ENCODE measurements at regions not wholly inside any gene's neighbourhood (a gene's known extent, or its start where the extent isn't known, plus 50 kb on each side); places are given as distances from the start of the nearest gene placed in this dataset.

DNA sequence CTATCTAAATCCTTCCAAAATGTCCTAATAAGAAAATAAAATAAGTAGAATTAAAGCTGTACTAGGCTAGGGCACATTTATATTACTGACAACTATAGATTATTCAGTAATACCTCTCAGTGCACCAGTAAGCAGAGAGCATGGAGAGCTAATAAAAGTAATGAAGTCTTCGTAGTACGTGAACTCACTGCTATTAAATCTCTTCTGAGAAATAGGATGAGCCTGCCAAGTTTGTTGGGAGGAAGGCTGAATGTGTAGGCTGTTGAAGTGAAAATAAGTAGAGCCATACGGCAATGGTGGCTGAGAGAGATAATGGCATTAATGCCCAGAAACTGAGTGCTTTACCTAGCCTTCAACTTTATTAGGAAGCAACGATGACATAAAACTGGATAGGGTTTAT lies 73.9 kb upstream of the NR5A2 start:
- Histone ChIP-seq H3K9me3 (ENCODE audit: control insufficient read depth, insufficient read depth, low read depth, low read length) (no peaks in the 10 kb centered on the region), H3K27me3 (ENCODE audit: control insufficient read depth, insufficient read depth, low read length) (no peaks in the 10 kb centered on the region), H3K4me3 (ENCODE audit: low read depth in 2 of 2, low read length in 2 of 2) (no peak overlapping the region), H3K36me3 (ENCODE audit: control insufficient read depth, insufficient read depth, low read length) (no peaks in the 10 kb centered on the region), H3K27ac (ENCODE audit: low read length) (no peak overlapping the region), H3K4me1 (ENCODE audit: control insufficient read depth, insufficient read depth, low read length) (no peaks in the 10 kb centered on the region)
- DNase-seq (ENCODE audit: low read depth, low spot score), result no peak
- no TSS peak for BruUV-seq (replicated peaks)
- ChIA-PET CTCF (interaction anchor here (0.7 kb wide), 1 partner anchor 271 kb away, joined by 3 read pairs; no protein-coding TSS in a partner anchor), POLR2A (interaction anchor here (0.6 kb wide), 1 partner anchor 114 kb away, joined by 10 read pairs; no protein-coding TSS in a partner anchor)
- intact Hi-C loops (cut with micrococcal nuclease; ENCODE audit: unreplicated experiment), result no loop called here
- TF ChIP-seq, protein P1, sequence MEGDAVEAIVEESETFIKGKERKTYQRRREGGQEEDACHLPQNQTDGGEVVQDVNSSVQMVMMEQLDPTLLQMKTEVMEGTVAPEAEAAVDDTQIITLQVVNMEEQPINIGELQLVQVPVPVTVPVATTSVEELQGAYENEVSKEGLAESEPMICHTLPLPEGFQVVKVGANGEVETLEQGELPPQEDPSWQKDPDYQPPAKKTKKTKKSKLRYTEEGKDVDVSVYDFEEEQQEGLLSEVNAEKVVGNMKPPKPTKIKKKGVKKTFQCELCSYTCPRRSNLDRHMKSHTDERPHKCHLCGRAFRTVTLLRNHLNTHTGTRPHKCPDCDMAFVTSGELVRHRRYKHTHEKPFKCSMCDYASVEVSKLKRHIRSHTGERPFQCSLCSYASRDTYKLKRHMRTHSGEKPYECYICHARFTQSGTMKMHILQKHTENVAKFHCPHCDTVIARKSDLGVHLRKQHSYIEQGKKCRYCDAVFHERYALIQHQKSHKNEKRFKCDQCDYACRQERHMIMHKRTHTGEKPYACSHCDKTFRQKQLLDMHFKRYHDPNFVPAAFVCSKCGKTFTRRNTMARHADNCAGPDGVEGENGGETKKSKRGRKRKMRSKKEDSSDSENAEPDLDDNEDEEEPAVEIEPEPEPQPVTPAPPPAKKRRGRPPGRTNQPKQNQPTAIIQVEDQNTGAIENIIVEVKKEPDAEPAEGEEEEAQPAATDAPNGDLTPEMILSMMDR (IDR thresholded peaks at IDR 0.05), result no peak
- no peak for TF ChIP-seq SIN3A (IDR thresholded peaks at IDR 0.05; ENCODE audit: borderline replicate concordance, insufficient read depth, low read depth, low read length)
- no peak for TF ChIP-seq POLR2AphosphoS5 (IDR thresholded peaks at IDR 0.05; ENCODE audit: low read depth, low read length)
- TF ChIP-seq TCF7L2 (IDR thresholded peaks at IDR 0.05; ENCODE audit: low read depth, low read length), result no peak
- TF ChIP-seq, protein P2, sequence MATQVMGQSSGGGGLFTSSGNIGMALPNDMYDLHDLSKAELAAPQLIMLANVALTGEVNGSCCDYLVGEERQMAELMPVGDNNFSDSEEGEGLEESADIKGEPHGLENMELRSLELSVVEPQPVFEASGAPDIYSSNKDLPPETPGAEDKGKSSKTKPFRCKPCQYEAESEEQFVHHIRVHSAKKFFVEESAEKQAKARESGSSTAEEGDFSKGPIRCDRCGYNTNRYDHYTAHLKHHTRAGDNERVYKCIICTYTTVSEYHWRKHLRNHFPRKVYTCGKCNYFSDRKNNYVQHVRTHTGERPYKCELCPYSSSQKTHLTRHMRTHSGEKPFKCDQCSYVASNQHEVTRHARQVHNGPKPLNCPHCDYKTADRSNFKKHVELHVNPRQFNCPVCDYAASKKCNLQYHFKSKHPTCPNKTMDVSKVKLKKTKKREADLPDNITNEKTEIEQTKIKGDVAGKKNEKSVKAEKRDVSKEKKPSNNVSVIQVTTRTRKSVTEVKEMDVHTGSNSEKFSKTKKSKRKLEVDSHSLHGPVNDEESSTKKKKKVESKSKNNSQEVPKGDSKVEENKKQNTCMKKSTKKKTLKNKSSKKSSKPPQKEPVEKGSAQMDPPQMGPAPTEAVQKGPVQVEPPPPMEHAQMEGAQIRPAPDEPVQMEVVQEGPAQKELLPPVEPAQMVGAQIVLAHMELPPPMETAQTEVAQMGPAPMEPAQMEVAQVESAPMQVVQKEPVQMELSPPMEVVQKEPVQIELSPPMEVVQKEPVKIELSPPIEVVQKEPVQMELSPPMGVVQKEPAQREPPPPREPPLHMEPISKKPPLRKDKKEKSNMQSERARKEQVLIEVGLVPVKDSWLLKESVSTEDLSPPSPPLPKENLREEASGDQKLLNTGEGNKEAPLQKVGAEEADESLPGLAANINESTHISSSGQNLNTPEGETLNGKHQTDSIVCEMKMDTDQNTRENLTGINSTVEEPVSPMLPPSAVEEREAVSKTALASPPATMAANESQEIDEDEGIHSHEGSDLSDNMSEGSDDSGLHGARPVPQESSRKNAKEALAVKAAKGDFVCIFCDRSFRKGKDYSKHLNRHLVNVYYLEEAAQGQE (IDR thresholded peaks at IDR 0.05; ENCODE audit: insufficient read depth in 1 of 2, low read depth in 2 of 2, low read length in 1 of 2), result no peak
- in situ Hi-C loops (cut with HindIII; ENCODE audit: low pct_unique_long_range_greater_than_20kb, low sequenced_read_pairs), result no loop called here
- no peak for ATAC-seq

DNA sequence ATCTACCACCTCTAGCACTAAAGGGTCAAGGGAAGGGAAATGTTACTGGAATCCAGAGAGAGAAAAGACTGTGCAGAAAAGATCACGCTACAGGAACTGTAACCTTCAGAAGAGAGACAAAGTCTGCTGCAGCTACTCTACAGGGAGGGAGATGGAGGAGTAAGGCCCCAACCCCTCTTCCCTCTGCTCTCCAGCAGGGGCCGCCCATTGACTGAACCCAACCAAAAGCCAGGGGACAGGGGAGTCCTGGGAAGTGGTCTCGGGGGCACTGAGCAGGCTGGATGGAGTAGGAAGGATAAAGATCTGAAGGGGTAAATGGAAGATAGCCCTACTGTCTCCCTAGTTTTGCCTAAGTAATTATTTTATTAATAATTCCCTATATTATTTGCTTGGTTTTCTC lies 72.8 kb upstream of the NR5A2 start:
- ATAC-seq (peak; percentile 76; the same call in 1 of the 2 replicates), DNase-seq (ENCODE audit: low read depth, low spot score) (no peak)
- Histone ChIP-seq H3K4me1 (ENCODE audit: control insufficient read depth, insufficient read depth, low read length) (no peaks in the 10 kb centered on the region), H3K27ac (ENCODE audit: low read length) (no peak overlapping the region), H3K27me3 (ENCODE audit: control insufficient read depth, insufficient read depth, low read length) (no peaks in the 10 kb centered on the region), H3K9me3 (ENCODE audit: control insufficient read depth, insufficient read depth, low read depth, low read length) (no peaks in the 10 kb centered on the region), H3K4me3 (ENCODE audit: low read depth in 2 of 2, low read length in 2 of 2) (no peak overlapping the region), H3K36me3 (ENCODE audit: control insufficient read depth, insufficient read depth, low read length) (no peaks in the 10 kb centered on the region)
- in situ Hi-C loops (cut with HindIII; ENCODE audit: low pct_unique_long_range_greater_than_20kb, low sequenced_read_pairs) (no loop called here), intact Hi-C loops (cut with micrococcal nuclease; ENCODE audit: unreplicated experiment) (no loop called here)
- POLR2A ChIA-PET, result no interaction called here
- CTCF ChIA-PET, result no interaction called here
- TF ChIP-seq, protein P1 (IDR thresholded peaks at IDR 0.05), result peak; percentile 77
- TF ChIP-seq POLR2AphosphoS5 (IDR thresholded peaks at IDR 0.05; ENCODE audit: low read depth, low read length), result no peak
- no TSS peak for BruUV-seq (replicated peaks)
